ENCODE measurements at regions not wholly inside any gene's neighbourhood (a gene's known extent, or its start where the extent isn't known, plus 50 kb on each side); places are given as distances from the start of the nearest gene placed in this dataset.

- TF ChIP-seq, protein P1, sequence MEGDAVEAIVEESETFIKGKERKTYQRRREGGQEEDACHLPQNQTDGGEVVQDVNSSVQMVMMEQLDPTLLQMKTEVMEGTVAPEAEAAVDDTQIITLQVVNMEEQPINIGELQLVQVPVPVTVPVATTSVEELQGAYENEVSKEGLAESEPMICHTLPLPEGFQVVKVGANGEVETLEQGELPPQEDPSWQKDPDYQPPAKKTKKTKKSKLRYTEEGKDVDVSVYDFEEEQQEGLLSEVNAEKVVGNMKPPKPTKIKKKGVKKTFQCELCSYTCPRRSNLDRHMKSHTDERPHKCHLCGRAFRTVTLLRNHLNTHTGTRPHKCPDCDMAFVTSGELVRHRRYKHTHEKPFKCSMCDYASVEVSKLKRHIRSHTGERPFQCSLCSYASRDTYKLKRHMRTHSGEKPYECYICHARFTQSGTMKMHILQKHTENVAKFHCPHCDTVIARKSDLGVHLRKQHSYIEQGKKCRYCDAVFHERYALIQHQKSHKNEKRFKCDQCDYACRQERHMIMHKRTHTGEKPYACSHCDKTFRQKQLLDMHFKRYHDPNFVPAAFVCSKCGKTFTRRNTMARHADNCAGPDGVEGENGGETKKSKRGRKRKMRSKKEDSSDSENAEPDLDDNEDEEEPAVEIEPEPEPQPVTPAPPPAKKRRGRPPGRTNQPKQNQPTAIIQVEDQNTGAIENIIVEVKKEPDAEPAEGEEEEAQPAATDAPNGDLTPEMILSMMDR (IDR thresholded peaks at IDR 0.05): no peak
- no peak for TF ChIP-seq POLR2A (IDR thresholded peaks at IDR 0.05)
Observed at GRCh38 chr9:126023962-126024361, 276.8 kb downstream of the PBX3 start.
